HG03066 (cell line): ENCODE measurements at regions not wholly inside any gene's neighbourhood (a gene's known extent, or its start where the extent isn't known, plus 50 kb on each side); places are given as distances from the start of the nearest gene placed in this dataset.
"Not testable (repeated sequence)": the region's sequence is repeated elsewhere in the genome, so short reads cannot be mapped to it uniquely, and the experiment has no call there.

Source experiments
- ATAC-seq: cut with Tn5 transposase; IDR thresholded peaks from one replicate; pipeline ENCODE4 v1.9.1; 2021; ENCODE audit warnings: low read depth; ENCODE audit not compliant: unreplicated experiment

GRCh38 chr3:70744536-70744935 lies 432.1 kb upstream of the MDFIC2 start:
- ATAC-seq: no peak

DNA sequence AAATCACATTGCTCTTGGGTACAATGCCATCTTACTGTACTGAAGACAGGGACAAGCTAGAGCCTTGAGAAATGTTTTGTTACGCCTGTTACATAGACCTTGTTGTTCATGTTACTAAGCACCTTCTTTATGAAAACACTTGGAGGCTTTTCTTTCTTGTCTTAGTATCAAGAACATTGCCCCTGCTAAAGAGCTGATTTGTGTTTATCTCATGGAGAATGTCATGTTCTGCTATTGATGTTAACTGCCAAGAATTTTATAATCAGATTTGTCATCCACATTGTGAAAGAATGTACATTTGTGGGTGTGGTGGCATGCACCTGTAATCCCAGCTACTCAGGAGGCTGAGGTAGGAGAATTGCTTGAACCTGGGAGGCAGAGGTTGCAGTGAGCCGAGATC lies 431.3 kb upstream of the MDFIC2 start:
- ATAC-seq: no peak

GRCh38 chr3:70742081-70742480 lies 429.6 kb upstream of the MDFIC2 start:
- ATAC-seq: no peak

GRCh38 chr3:70740872-70741271 lies 428.4 kb upstream of the MDFIC2 start:
- ATAC-seq: no peak

DNA sequence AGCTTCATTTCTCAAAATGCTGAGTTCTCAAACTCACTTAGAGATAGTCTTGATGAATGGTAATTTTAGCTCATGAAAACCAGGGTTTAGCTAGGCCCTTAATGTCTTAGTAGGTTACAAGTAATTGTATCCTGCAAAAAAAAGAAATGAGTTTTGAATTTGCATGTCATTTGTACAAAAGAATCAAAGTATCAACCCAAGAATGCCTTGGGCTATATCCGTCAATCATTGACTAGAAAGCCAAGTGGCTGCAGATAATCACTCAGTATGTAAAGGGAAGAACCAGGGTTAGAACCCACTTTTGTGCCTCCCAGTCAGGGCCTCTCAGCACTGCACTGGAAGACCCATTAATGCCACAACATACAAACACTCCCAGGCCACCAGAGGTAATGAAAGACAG lies 427.6 kb upstream of the MDFIC2 start:
- ATAC-seq: no peak

GRCh38 chr3:70738291-70738681 lies 425.8 kb upstream of the MDFIC2 start:
- no peak for ATAC-seq

- no peak for ATAC-seq
Observed at GRCh38 chr3:70737666-70738290, 425.3 kb upstream of the MDFIC2 start.

DNA sequence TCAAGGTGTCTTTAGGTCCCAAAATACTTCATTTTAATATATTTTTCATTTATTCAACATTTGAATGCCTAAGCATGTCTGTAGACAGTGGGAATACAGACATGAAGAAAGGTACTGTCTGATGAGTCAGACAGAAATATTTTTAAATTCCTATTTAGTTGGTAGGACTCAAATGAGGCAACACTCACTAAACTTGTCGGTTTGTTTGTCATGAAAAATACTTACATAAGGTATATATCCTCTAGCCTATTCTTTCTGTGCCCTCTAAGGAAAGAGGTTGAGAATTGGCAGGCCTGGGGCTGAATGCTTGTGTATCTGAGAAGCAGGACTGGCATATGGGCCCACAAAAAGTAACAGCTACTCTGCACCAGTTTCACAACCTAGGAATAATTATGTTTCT lies 423.6 kb upstream of the MDFIC2 start:
- no peak for ATAC-seq

DNA sequence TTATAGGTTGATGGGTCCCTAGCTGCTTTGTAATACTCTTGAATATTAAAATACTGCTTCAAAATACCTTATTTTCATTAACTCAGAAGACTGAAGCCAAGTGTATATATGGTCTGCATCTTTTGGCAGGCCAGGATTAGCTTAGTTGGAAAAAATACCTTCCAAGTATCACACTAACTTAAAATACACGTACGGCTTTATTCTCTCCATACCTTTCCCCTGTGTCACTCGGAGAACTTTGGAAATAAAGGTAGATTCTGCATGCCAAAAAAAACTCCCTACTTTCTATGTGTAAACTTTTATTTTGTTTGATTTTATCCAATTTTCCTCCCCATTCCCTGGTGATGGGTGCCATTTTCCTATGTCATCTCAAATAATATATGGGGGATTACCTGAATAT lies 422.3 kb upstream of the MDFIC2 start:
- ATAC-seq: no peak

DNA sequence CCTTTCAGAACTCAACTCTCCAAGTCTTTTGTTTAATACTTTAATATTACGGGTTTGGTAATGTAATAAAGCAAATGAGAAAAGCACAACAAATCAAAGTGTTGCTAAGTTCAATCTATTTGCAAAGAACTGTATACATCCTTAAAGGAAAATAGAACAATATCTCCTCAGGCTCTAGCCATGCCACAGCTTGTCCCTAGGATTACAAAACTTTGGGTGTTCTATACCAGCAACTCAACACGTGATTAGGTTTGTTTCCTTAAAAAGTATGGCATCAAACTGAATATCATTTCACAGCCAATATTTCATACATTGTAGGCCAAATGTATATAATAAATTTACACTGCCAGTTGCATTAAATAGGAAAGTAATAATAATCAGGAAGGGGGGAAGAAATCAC lies 418.6 kb upstream of the MDFIC2 start:
- ATAC-seq: no peak

- ATAC-seq: no peak
Observed at GRCh38 chr3:70729845-70730244, 417.4 kb upstream of the MDFIC2 start.

DNA sequence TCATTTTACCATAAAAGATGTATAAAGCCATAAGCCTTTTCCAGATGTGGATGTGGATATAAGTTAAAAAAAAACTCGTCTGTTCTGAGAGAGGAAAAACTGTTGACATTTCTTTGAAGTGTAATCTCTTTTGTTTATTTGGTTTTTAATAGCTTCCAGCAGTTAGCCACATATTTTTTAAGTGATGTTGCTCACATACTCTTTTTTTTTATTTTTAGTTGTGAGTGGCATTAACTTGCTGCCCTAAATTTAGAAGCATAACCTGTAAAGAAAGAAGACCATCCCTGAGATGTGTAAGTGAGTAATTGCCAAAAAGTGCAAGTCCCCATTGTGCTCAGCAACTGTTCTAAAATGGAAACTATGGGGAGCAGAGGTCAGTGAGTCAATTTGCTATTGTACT lies 415.9 kb upstream of the MDFIC2 start:
- ATAC-seq: no peak

DNA sequence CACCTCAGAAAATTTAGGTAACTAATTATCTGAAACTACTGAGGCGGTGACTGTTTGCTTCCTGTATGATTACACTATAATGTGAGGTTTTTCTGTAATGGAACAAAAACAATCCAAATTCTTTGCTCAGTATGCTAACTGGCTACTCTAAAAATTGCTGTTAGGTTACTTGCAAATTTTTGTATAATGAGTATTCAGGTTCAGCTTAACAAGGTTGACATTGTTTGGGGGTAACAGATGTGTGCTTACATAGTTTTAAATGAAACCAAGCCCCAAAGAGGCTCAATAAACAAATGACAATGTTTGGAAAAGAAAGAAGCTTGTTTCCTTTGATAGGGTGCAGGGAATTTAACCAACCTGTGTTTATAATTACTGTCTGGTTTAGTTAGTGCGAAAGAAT lies 414.5 kb upstream of the MDFIC2 start:
- no peak for ATAC-seq

- ATAC-seq: no peak
Observed at GRCh38 chr3:70726096-70726938, 413.9 kb upstream of the MDFIC2 start.

GRCh38 chr3:70722018-70722417 lies 409.6 kb upstream of the MDFIC2 start:
- no peak for ATAC-seq

DNA sequence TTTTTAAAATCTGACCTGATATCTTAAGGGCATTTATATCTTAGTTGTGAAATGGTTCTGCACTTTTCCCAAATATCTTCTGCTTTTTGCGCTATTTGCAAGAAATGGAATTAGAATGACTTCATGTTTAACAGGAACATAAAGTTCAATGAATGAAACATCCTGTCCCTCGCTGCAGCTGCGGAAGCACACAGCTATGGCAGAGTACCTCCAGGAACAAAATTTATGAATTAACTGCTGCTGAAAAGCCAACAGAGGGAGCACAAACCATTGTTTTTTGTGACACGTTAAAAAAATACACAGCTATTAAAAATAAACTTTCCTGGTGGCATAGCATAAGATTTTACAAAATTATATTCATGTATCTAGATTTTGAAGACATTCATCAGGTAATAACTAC lies 404.4 kb upstream of the MDFIC2 start:
- ATAC-seq: no peak

- ATAC-seq: no peak
Observed at GRCh38 chr3:70712449-70713082, 400.1 kb upstream of the MDFIC2 start.

DNA sequence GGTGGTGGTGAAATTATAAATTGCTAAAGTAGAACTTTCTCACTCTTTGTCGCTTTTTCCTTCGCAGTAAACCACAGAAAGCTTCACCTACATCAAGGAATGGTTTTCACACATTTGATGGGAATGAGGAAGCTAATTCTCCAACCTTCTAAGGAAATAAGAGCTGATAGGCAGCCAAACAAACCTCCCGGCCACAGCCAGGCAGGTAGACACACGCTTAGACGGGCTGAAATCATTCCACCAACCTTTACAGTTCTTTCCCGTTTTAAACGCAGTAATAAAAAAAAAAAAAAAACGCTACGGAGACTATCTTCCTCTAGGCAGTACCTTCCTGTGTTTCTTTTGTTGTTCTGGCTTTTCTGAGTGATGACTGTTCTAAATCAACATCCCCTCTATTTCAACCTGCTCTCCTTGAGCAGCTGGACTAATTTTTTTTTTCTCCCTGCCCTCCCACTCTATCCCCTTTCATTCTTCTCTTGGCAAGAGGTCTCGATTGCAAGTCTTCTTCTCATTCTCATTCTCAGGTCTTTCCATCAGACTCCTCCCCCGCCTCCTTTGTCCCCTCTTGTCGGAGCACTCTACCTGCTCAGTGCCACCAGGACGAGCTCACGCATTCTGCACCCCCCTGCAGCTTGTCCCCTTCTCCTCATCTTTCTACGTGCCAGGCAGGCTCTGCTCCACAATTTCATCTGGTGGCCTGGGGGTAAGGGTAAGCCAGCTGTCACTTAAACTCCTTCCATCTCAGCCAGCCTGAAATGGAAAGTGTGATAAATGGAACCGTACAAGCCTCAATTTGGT lies 391.1 kb upstream of the MDFIC2 start:
- no peak for ATAC-seq

DNA sequence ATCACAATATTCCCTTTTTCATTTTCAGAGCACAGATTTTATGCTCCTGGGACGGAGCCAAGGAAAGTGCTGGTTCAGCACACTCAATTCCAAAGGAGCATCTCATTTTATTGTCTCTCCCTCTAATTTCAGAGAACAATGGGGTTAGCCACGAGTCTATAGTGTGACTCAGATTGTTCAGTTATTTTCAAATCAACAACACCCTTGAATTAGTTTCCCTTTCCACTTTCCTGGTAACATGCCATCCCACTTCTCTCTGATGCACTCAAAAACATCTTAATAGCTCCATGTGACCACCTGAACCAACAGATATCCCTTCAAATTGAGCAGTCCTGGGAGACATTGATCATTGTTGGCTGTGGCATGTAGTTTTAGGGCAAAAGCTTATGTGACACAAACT lies 389.7 kb upstream of the MDFIC2 start:
- no peak for ATAC-seq

DNA sequence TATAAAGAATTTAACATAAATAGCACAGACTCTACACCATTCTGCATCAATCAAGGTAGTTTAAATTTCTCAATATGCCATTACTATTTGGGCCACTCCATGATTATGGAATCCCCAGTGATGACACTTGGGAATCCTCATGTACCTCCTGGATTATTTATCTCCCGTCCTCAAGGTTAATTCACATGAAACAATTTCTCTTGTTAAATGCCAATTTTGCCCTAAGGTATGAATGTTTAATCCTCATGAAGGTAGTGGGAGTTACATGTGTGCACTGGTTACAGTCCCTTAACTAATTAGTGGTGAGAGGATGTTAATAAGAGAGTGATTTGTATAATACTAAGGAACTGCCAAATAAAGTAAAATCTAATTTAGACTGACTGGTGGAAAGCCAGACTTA lies 372.3 kb upstream of the MDFIC2 start:
- no peak for ATAC-seq

DNA sequence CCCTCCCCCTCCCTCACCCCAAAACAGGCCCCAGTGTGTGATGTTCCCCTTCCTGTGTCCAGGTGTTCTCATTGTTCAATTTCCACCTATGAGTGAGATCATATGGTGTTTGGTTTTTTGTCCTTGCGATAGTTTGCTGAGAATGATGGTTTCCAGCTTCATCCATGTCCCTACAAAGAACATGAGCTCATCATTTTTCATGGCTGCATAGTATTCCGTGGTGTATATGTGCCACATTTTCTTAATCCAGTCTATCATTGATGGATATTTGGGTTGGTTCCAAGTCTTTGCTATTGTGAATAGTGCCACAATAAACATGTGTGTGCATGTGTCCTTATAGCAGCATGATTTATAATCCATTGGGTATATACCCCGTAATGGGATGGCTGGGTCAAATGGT lies 363.4 kb upstream of the MDFIC2 start:
- ATAC-seq: not testable (repeated sequence)
